ENCODE measurements at regions not wholly inside any gene's neighbourhood (a gene's known extent, or its start where the extent isn't known, plus 50 kb on each side); places are given as distances from the start of the nearest gene placed in this dataset.

GRCh38 chr4:19002170-19002569 lies 980.6 kb upstream of the LCORL start:
- no peak for DNase-seq

- DNase-seq = no peak
Observed at GRCh38 chr4:18999595-18999994, 978.0 kb upstream of the LCORL start.

- no peak for DNase-seq
Observed at GRCh38 chr4:18981234-18981615, 959.7 kb upstream of the LCORL start.

- no peak for DNase-seq
Observed at GRCh38 chr4:18980516-18981233, 959.1 kb upstream of the LCORL start.

GRCh38 chr4:18976884-18977283 lies 955.3 kb upstream of the LCORL start:
- no peak for DNase-seq

GRCh38 chr4:18975916-18976808 lies 954.6 kb upstream of the LCORL start:
- no peak for DNase-seq

GRCh38 chr4:18973296-18973695 lies 951.7 kb upstream of the LCORL start:
- DNase-seq = no peak

GRCh38 chr4:18961879-18962278 lies 940.3 kb upstream of the LCORL start:
- DNase-seq = no peak

GRCh38 chr4:18961266-18961665 lies 939.7 kb upstream of the LCORL start:
- DNase-seq = no peak

- DNase-seq = no peak
Observed at GRCh38 chr4:18957716-18958115, 936.2 kb upstream of the LCORL start.

GRCh38 chr4:18954538-18954937 lies 933.0 kb upstream of the LCORL start:
- DNase-seq = no peak

- no peak for DNase-seq
Observed at GRCh38 chr4:18953613-18954012, 932.1 kb upstream of the LCORL start.

- no peak for DNase-seq
Observed at GRCh38 chr4:18945464-18945863, 923.9 kb upstream of the LCORL start.

- no peak for DNase-seq
Observed at GRCh38 chr4:18942874-18943273, 921.3 kb upstream of the LCORL start.

- DNase-seq = no peak
Observed at GRCh38 chr4:18938343-18939099, 917.0 kb upstream of the LCORL start.

- no peak for DNase-seq
Observed at GRCh38 chr4:18937746-18938145, 916.2 kb upstream of the LCORL start.

- no peak for DNase-seq
Observed at GRCh38 chr4:18937080-18937479, 915.5 kb upstream of the LCORL start.

- no peak for DNase-seq
Observed at GRCh38 chr4:18935659-18936345, 914.2 kb upstream of the LCORL start.

- DNase-seq = no peak
Observed at GRCh38 chr4:18934197-18934596, 912.6 kb upstream of the LCORL start.

GRCh38 chr4:18932730-18933339 lies 911.3 kb upstream of the LCORL start:
- DNase-seq = no peak

- no peak for DNase-seq
Observed at GRCh38 chr4:18931643-18932377, 910.3 kb upstream of the LCORL start.

GRCh38 chr4:18930487-18930886 lies 908.9 kb upstream of the LCORL start:
- DNase-seq = no peak
